Medulla oblongata (tissue), 1 donor: ENCODE measurements at regions not wholly inside any gene's neighbourhood (a gene's known extent, or its start where the extent isn't known, plus 50 kb on each side); places are given as distances from the start of the nearest gene placed in this dataset.

Source experiments
- DNase-seq: peaks from one replicate; pipeline ENCODE4 v3.0.0-alpha.2; 2015; ENCODE audit errors: extremely low spot score

DNA sequence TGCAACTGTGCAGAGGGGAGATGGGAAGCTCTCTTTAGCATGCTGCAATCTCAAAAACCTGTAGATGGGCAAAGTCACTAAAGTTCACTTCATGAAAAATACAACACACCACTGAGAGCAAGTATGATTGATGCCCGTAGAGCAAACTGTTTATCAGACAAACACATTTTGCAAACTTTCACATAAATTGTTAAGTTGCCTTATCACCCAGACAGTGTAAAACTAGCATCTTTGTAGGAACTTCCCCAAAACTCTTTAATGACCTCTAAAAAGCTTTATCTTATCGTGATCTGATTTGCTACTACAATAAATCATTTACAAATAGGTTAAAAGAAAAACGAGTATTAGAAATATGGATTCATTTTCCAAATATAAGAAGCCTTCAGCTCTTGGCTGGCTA, 391.0 kb downstream of the LMO4 start:
- no peak for DNase-seq

DNA sequence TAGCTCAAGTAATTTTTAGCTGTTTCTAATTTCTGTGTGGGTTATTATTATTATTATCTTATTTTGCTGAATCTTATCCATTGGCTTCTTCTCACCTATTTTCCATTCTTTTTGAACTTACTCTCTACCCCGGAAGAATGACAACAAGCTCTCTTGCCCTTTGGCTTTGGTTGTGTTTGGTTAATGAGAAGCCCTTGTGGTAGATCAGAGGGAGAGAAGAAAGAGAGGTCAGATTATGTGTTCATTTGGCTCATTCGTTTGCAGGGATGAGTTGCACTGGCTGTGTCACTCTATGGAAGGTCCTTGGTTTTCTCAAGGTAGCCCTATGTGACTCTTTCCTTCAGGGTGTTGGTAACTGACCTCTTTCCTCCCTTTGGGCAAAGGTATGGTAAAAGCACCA, 391.9 kb downstream of the LMO4 start:
- DNase-seq: no peak

DNA sequence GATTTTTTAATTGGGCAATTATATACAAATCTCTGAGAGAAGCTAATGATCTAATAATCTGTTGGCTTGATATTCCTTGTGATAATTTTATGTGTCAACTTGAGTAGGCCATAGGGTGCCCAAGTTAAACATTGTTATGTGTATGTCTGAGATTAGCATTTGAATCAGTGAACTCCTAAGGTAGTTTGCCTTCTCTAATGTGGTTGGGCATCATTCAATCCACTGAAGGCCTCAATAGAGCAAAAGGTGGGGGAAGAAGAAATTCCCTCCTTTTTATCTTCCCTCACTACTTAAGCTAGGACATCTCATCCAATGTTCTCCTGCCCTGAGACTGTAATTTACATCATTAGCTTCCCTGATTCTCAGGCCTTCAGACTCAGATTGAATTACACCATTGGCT, 394.5 kb downstream of the LMO4 start:
- DNase-seq: no peak

DNA sequence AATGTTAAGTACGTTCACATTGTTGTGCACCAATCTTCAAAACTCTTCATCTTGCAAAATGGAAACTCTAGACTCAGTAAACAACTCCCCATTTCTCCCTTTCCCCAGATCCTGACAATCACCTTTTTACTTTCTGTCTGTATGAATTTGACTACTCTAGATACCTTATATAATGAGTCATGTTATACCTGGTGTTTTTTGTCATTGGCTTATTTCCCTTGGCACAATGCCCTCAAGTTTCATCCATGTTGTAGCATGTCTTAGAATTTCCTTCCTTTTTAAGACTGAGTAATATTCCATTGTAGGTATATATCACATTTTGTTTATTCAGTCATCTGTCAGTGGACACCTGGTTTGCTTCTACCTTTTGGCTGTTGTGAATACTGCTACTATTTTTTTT, 399.5 kb downstream of the LMO4 start:
- no peak for DNase-seq

- DNase-seq: no peak
Observed at GRCh38 chr1:87730274-87731216, 401.9 kb downstream of the LMO4 start.

DNA sequence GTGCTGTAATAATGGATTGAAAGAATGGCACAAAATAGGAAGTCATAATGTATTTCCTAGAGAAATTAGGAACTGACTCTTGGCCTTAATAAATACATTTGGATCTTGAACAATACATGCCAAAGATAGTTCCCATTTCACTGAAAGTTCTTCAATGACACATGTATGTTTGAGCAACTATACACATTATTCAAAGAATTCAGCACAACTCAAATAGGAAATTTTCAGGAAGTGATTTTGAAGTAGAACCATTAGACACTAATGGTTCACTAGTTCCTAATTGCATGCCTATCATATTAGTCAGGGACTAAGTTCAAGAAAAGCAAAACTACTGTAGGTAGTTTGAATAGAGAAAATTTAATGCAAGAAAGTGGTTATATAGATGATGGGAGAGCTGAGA, 404.7 kb downstream of the LMO4 start:
- no peak for DNase-seq

- no peak for DNase-seq
Observed at GRCh38 chr1:87735750-87736149, 407.1 kb downstream of the LMO4 start.

- no peak for DNase-seq
Observed at GRCh38 chr1:87739141-87739540, 410.5 kb downstream of the LMO4 start.

DNA sequence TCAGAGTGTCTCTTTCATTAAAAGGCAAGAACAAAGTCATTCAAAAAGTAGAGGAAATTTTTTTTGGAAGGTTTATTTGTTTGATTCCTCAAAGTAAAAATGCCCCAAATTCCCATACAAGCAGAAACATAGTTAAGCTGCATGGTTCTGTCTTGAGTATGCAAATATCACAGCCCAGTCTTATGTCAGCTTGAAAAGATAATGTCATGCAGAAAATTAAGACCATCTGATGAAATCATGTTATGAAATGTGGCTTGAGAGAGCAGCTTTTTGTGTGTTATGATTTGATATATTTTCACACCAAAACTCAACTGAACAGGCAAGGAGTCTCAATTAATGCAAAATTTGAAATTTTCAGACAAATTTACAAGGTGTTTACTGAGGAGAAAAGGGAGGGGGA, 411.0 kb downstream of the LMO4 start:
- DNase-seq: no peak

DNA sequence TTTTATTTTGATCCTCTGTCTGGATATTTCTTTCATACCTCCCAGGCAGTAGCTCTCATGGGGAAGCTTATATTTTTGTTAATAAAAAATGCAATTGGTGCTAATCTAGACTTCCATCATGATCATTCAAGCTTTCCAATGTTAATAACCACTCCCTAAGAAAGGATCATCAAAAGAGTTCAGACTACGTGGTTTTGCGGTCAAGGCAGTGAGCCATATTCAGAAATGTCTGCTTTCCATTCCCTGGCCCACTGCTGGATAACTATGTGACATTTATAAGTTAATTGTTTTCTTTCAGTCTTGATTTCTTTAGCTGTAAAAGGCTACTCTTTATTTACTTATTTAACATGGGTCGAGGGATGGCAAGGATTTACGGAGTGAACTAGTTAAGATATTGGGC, 414.6 kb downstream of the LMO4 start:
- DNase-seq: no peak

GRCh38 chr1:87744056-87744455, 415.4 kb downstream of the LMO4 start:
- DNase-seq: no peak

GRCh38 chr1:87744763-87745162, 416.1 kb downstream of the LMO4 start:
- no peak for DNase-seq

GRCh38 chr1:87753366-87753765, 424.7 kb downstream of the LMO4 start:
- no peak for DNase-seq

- no peak for DNase-seq
Observed at GRCh38 chr1:87754139-87754538, 425.5 kb downstream of the LMO4 start.

GRCh38 chr1:87757676-87758075, 429.0 kb downstream of the LMO4 start:
- no peak for DNase-seq

GRCh38 chr1:87759421-87760087, 430.9 kb downstream of the LMO4 start:
- no peak for DNase-seq

DNA sequence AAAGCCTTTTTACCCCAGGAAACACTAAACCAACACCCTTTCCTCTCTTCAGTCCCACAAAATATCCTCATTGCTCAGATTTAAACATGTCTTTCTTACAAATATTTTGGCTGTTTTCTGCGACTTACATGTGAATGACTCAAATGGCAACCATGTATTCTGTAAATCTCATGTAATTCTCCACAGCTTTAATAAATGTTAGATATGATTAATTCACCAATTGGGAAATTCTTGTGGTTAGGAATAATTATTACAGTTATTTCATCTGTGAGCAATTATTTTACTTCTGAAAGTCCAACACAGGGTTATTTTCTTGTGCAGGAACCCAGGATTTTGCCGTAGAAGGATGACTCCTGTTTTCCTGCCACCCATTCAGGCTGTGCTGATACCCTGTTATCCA, 431.5 kb downstream of the LMO4 start:
- no peak for DNase-seq

DNA sequence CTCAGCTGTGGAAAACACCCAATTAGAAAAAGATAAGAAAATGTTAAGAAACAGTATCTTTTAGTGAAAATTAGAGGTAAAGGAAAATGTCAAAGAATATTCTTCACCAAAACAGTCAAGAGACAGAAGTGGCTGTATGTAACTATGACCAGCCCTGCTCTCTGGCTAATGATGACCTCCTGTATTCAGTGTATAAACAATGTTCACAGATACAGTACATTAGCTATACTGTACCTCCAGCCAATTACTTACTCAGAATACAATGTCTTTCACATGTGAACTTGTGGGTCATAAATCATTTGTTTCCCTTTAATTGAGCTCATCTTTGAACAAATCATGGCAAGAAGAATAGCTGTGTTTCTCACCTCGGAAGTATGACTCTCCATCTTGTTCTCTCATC, 432.0 kb downstream of the LMO4 start:
- no peak for DNase-seq

DNA sequence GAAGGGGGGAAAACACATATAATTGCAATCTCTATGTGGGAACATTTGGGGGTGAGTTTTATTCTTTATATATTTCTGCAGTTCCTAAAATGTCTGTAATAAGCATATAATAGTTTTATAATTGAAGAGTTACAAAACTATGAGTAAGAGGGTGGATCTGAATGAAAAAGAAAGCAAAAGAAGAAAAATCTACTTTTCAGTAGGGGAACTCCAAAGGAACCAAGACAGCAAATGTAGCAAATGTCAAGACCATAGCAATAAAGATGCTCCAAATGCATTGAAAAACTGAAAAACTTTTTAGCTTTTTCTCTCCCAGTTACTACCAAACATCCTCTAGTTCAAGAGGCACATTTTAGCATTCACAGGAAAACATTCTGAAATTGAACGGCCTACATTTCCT, 434.8 kb downstream of the LMO4 start:
- DNase-seq: no peak

DNA sequence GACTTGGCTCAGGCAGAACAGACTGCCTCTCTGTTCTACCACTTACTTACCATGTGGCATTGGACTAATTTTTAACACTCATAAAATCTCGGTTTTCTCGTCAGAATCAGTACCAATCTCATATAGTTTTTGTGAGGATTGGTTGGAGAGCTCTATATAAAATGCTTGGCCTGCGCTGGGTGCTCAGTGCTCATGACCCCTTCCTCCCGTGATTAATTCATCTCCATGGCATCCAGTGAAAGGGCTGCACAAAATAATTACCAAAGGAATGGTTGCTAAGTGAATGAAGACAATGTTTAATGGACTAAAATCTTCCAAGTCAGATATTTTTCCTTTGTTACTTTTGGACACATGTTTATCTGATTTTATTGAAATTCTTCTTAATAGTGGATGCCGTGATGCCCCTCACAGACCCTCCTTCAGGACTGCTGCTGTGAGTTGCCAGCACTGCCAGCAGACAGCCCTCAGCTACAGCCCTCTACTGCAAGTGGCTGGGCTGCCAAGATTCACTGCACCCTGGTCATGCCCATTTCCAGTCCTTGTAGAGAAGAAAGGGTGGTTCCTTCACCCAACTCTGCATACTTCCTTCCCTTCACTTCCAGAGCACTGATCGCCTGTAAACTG, 436.5 kb downstream of the LMO4 start:
- DNase-seq: no peak

- DNase-seq: no peak
Observed at GRCh38 chr1:87765681-87766070, 437.0 kb downstream of the LMO4 start.

GRCh38 chr1:87766737-87767136, 438.1 kb downstream of the LMO4 start:
- DNase-seq: no peak

DNA sequence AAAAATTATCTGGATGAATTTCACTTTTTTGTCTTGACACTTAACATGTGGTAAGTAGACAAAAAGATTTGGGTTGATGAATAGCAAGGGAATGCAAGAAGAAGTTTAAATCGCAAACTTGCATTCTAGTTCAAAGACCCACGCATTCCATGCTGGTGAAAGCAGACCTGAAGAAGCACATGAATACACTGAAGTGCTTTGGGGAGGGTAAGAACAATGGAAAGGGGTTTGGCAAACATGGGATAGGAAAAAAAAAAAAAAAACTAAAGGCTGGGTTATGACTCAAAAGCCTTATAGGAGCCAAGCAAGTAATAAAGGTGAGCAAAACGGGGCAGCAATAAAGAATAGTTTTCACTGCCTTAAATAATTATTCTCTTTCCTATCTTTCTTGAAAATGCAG, 450.2 kb downstream of the LMO4 start:
- DNase-seq: no peak
